Left ventricle myocardium inferior (tissue), 1 donor: ENCODE measurements at regions not wholly inside any gene's neighbourhood (a gene's known extent, or its start where the extent isn't known, plus 50 kb on each side); places are given as distances from the start of the nearest gene placed in this dataset.

ENCODE experiments used
- DNase-seq: peaks from one replicate; pipeline ENCODE4 v3.0.0-alpha.2; 2020
- H3K27ac ChIP-seq: fragments of 200-600 bp; replicated peaks from 2 replicates; pipeline ENCODE4 v1.8.0; 2021
- H3K27me3 ChIP-seq: fragments of 200-600 bp; 2 replicates; pipeline ENCODE4 v1.8.0; 2021; ENCODE audit warnings: low read depth
- H3K36me3 ChIP-seq: fragments of 200-600 bp; 2 replicates; pipeline ENCODE4 v1.8.0; 2021
- H3K4me1 ChIP-seq: fragments of 200-600 bp; 2 replicates; pipeline ENCODE4 v1.8.0; 2021
- H3K4me3 ChIP-seq: fragments of 200-600 bp; 2 replicates; pipeline ENCODE4 v1.8.0; 2021; ENCODE audit warnings: mild to moderate bottlenecking, moderate library complexity
- H3K9me3 ChIP-seq: fragments of 200-600 bp; replicated peaks from 2 replicates; pipeline ENCODE4 v1.8.0; 2021
- intact Hi-C: fragments of 100-400 bp; cut with micrococcal nuclease; formaldehyde crosslinking; loops from one replicate; pipeline ENCODE4 v1.11.0; 2022
- TF ChIP-seq, protein P1 (sequence below): fragments of 200-600 bp; IDR thresholded peaks from 2 replicates; pipeline ENCODE4 v1.8.0; 2021; ENCODE audit warnings: antibody characterized with exemption, mild to moderate bottlenecking, borderline replicate concordance
- donor health status: DM: no; HTN: yes; CAD: no; lungs with severe emphysema.

DNA sequence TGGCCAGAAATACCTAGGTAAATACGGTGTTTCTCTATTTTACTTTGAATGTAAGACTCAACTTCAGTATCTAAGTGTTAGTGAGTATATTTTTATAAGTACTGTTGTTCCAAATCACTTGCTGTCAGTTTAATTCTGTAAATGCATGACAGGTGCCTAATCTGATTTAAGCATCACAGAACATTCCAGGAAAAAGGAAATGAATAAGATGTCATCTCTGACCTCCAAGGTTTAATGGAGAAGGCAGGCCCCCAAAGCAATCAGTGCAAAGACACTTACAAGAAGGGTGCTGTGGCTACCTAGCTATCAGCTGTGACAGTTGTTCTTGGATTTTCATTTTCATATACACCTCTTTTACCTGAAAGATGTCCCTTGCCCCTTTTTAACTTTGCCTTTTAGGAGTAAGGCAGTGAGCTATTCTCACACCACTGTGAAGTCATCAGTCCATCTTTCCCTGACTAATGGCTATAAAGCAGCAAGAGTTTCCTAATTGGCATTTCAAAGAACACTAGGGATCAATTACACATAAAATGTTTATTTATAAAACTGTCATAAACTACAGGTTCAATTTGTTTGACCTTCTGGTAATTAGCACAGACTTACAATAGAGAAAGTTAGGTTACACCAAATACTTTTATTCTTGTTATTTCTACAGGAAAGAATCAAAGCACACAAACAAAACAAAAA lies 427.6 kb downstream of the SPRY2 start:
- DNase-seq, result no peak
- Histone ChIP-seq H3K4me1 (peaks cover 22% of the 10 kb centered on the region), H3K9me3 (no peaks in the 10 kb centered on the region), H3K27ac (no peak overlapping the region), H3K27me3 (no peaks in the 10 kb centered on the region), H3K36me3 (no peaks in the 10 kb centered on the region), H3K4me3 (no peak overlapping the region)
- intact Hi-C loops, result no loop called here
- TF ChIP-seq, protein P1, sequence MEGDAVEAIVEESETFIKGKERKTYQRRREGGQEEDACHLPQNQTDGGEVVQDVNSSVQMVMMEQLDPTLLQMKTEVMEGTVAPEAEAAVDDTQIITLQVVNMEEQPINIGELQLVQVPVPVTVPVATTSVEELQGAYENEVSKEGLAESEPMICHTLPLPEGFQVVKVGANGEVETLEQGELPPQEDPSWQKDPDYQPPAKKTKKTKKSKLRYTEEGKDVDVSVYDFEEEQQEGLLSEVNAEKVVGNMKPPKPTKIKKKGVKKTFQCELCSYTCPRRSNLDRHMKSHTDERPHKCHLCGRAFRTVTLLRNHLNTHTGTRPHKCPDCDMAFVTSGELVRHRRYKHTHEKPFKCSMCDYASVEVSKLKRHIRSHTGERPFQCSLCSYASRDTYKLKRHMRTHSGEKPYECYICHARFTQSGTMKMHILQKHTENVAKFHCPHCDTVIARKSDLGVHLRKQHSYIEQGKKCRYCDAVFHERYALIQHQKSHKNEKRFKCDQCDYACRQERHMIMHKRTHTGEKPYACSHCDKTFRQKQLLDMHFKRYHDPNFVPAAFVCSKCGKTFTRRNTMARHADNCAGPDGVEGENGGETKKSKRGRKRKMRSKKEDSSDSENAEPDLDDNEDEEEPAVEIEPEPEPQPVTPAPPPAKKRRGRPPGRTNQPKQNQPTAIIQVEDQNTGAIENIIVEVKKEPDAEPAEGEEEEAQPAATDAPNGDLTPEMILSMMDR, result no peak

DNA sequence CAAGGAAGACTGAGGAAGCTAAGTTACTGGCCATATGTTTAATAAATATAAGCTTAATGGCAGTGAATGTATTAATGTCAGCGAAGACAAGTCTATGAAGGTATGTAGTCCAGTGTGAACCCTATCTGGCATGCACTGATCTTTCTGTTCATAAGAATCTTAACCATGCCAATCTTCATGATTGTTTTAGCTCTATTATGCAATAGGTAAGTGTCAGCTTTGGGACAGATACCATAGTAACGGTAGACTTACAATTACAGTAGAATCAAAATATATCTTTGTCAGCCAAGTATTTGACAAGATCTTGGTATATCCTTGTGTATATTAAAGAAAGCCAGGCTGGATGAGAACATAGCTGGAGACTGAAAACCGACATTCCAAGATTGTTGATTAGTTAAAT lies 428.5 kb downstream of the SPRY2 start:
- intact Hi-C loops, result no loop called here
- no peak for DNase-seq
- H3K27ac ChIP-seq, result no peak overlapping the region
- H3K4me1 ChIP-seq, result peaks cover 22% of the 10 kb centered on the region
- H3K27me3 ChIP-seq, result no peaks in the 10 kb centered on the region
- H3K4me3 ChIP-seq, result no peak overlapping the region
- TF ChIP-seq, protein P1, result no peak
- H3K36me3 ChIP-seq, result no peaks in the 10 kb centered on the region
- no peaks in the 10 kb centered on the region for H3K9me3 ChIP-seq

DNA sequence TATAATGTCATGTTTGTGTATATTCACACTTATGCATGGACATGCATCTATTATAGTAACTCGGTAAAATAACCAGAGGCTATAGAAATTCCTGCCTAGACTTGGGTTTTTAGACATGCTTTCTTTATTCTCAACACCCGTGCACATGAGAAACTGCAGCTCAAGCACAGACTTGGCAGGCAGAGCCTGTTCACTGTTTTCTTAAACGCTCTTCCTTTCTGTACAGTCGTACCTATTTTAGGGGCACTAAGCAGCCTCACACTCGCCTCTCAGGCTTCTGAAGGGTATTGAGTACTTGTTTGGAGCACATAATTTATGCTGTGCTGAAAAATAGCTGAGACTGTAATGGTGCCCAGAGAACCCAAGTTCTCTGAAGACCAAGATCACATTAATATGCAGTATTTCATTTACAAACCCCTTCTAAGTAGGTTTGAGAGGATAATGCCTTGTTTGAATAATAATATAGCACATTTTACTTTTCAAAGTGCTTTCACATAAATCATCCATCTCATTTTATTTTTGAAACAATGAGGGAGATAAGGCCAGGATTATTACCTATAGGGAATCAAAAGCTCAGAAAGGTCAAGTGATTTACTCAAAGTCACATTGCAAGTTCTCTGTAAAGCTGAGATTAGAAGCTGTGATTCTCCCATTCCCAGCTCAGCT lies 429.9 kb downstream of the SPRY2 start:
- Histone ChIP-seq H3K4me3 (no peak overlapping the region), H3K4me1 (peaks cover 22% of the 10 kb centered on the region), H3K27ac (no peak overlapping the region), H3K36me3 (no peaks in the 10 kb centered on the region), H3K9me3 (no peaks in the 10 kb centered on the region), H3K27me3 (no peaks in the 10 kb centered on the region)
- TF ChIP-seq, protein P1, result no peak
- no peak for DNase-seq
- intact Hi-C loops, result no loop called here

DNA sequence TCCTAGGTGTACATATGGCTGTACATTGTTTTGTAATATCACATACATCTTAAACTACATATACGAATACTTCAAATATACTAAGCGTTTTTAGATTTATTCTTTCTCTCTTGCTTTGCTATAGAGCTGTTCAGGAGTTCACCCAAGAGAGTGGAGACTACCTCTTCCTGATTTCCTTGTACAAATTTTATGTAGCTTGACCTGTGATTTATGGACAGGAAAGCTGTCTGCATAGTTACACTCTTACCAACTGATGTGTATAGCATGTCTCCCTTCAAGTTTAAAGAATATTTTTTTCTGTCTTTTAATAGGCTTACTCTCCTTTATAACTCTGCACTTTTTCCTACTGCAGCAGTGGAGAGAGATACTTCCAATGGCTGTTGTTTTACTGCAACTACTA lies 428.7 kb downstream of the NDFIP2 start:
- TF ChIP-seq, protein P1, result no peak
- DNase-seq, result no peak
- Histone ChIP-seq H3K27ac (no peak overlapping the region), H3K27me3 (no peaks in the 10 kb centered on the region), H3K9me3 (no peaks in the 10 kb centered on the region), H3K4me3 (no peak overlapping the region), H3K4me1 (peaks cover 17% of the 10 kb centered on the region), H3K36me3 (no peaks in the 10 kb centered on the region)
- intact Hi-C loops, result no loop called here

DNA sequence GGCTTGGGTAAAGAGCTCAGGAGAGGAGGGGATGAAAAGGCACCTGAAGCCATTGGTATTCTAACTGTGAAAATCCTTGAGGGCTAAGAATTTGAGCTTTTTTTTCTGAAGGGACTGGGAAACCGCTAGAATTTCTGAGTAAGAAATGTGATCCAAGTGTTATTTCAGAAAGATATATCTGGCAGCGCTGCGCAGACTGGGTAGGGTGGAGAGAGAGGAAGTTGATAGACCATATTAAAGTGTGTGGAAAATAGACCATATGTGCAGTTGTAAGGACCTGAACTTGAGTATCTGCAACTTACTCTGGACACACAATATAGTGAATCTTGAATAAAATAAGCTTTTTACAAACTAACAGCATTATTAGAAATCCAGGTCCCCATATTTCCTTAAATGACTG lies 427.4 kb downstream of the NDFIP2 start:
- Histone ChIP-seq H3K9me3 (no peaks in the 10 kb centered on the region), H3K4me3 (no peak overlapping the region), H3K27me3 (no peaks in the 10 kb centered on the region), H3K36me3 (no peaks in the 10 kb centered on the region), H3K4me1 (peaks cover 14% of the 10 kb centered on the region), H3K27ac (no peak overlapping the region)
- intact Hi-C loops, result no loop called here
- DNase-seq, result no peak
- TF ChIP-seq, protein P1, result no peak
